IMR-90 (cell line): ENCODE measurements at regions not wholly inside any gene's neighbourhood (a gene's known extent, or its start where the extent isn't known, plus 50 kb on each side); places are given as distances from the start of the nearest gene placed in this dataset.

Source experiments
- ATAC-seq: fragments of 200-7000 bp; cut with Tn5 transposase; 2 replicates; pipeline ENCODE4 v1.9.1; 2020; ENCODE audit warnings: low read depth, mild to moderate bottlenecking, moderate library complexity
- BruUV-seq: library from RNA; stranded (reverse); fragments of 400-500 nt; replicated peaks from 2 replicates; lab custom pipeline; 2021; lab: Mats Ljungman, UMichigan
- CTCF ChIA-PET: fragments of 300-600 bp; formaldehyde crosslinking; extraction: SDS; loops from one replicate; lab custom pipeline; 2021; ENCODE audit warnings: antibody characterized with exemption; lab: Yijun Ruan, JAX
- POLR2A ChIA-PET: fragments of 300-600 bp; sonication (Branson Sonifier 250); formaldehyde crosslinking; loops from one replicate; lab custom pipeline; 2022; ENCODE audit warnings: antibody characterized with exemption; ENCODE audit not compliant: unreplicated experiment; lab: Charles Lee
- DNase-seq: peaks from one replicate; pipeline ENCODE4 v3.0.0; 2013
- H2AFZ ChIP-seq: replicated peaks from 2 replicates; pipeline ENCODE3; 2013; ENCODE audit warnings: low read length, mild to moderate bottlenecking; ENCODE audit not compliant: poor library complexity
- H2AK5ac ChIP-seq: 2 replicates; pipeline ENCODE4 v1.6.1; 2013; ENCODE audit warnings: low read depth, low read length, inconsistent platforms
- H2AK9ac ChIP-seq: replicated peaks from 2 replicates; pipeline ENCODE3; 2013; ENCODE audit warnings: mild to moderate bottlenecking, low read depth, low read length, moderate library complexity; ENCODE audit not compliant: poor library complexity
- H2BK120ac ChIP-seq: 2 replicates; pipeline ENCODE4 v1.6.1; 2013; ENCODE audit warnings: low read depth, low read length, inconsistent platforms
- H2BK15ac ChIP-seq: 3 replicates; pipeline ENCODE4 v1.6.1; 2013; ENCODE audit warnings: low read depth, low read length, inconsistent platforms
- H2BK20ac ChIP-seq: 2 replicates; pipeline ENCODE4 v1.6.1; 2013; ENCODE audit warnings: low read depth, mild to moderate bottlenecking, inconsistent platforms, low read length, moderate library complexity
- H2BK5ac ChIP-seq: 2 replicates; pipeline ENCODE4 v1.6.1; 2013; ENCODE audit warnings: mild to moderate bottlenecking, low read depth, low read length, inconsistent platforms; ENCODE audit not compliant: poor library complexity, severe bottlenecking
- H3K14ac ChIP-seq: replicated peaks from 2 replicates; pipeline ENCODE4 v1.6.1; 2013; ENCODE audit warnings: low read depth, low read length, inconsistent platforms
- H3K18ac ChIP-seq: 2 replicates; pipeline ENCODE4 v1.6.1; 2013; ENCODE audit warnings: low read depth, low read length, control low read depth
- H3K23ac ChIP-seq: 2 replicates; pipeline ENCODE4 v1.6.1; 2013; ENCODE audit warnings: low read depth, low read length, inconsistent platforms
- H3K27ac ChIP-seq: 2 replicates; pipeline ENCODE4 v1.5.1; 2013; ENCODE audit warnings: mild to moderate bottlenecking, control low read depth, low read length; ENCODE audit not compliant: insufficient read depth
- H3K27me3 ChIP-seq: 2 replicates; pipeline ENCODE4 v1.6.1; 2013; ENCODE audit warnings: low read length; ENCODE audit not compliant: control insufficient read depth, insufficient read depth
- H3K36me3 ChIP-seq: 2 replicates; pipeline ENCODE4 v1.6.1; 2013; ENCODE audit warnings: low read length, mixed read lengths; ENCODE audit not compliant: control insufficient read depth, insufficient read depth
- H3K4ac ChIP-seq: 2 replicates; pipeline ENCODE4 v1.6.1; 2013; ENCODE audit warnings: low read depth, low read length, inconsistent platforms
- H3K4me1 ChIP-seq: 2 replicates; pipeline ENCODE4 v1.6.1; 2013; ENCODE audit warnings: low read length, mixed read lengths; ENCODE audit not compliant: control insufficient read depth, insufficient read depth
- H3K4me2 ChIP-seq: 2 replicates; pipeline ENCODE4 v1.6.1; 2013; ENCODE audit warnings: low read depth, mild to moderate bottlenecking, control low read depth, low read length, moderate library complexity
- H3K4me3 ChIP-seq: 2 replicates; pipeline ENCODE4 v1.5.1; 2013; ENCODE audit warnings: low read depth, mild to moderate bottlenecking, control low read depth, low read length, moderate library complexity; ENCODE audit not compliant: insufficient read depth
- H3K56ac ChIP-seq: 2 replicates; pipeline ENCODE4 v1.6.1; 2013; ENCODE audit warnings: low read length, inconsistent platforms; ENCODE audit not compliant: insufficient read depth; ENCODE audit errors: extremely low read depth
- H3K79me1 ChIP-seq, 2 experiments: 2 replicates each; pipeline ENCODE4 v1.6.1; 2013; ENCODE audit warnings: low read length in 2 of 2, inconsistent platforms in 1 of 2, low read depth in 1 of 2
- H3K9ac ChIP-seq: 2 replicates; pipeline ENCODE4 v1.6.1; 2013; ENCODE audit warnings: low read depth, low read length, control low read depth
- H3K9me1 ChIP-seq: 2 replicates; pipeline ENCODE4 v1.6.1; 2013; ENCODE audit warnings: low read length, inconsistent platforms; ENCODE audit not compliant: insufficient read depth
- H3K9me3 ChIP-seq: 2 replicates; pipeline ENCODE4 v1.6.1; 2013; ENCODE audit warnings: low read length; ENCODE audit not compliant: control insufficient read depth, insufficient read depth
- H4K20me1 ChIP-seq: 2 replicates; pipeline ENCODE4 v1.6.1; 2013; ENCODE audit warnings: low read length, inconsistent platforms; ENCODE audit not compliant: insufficient read depth
- H4K5ac ChIP-seq: 2 replicates; pipeline ENCODE4 v1.6.1; 2013; ENCODE audit warnings: mild to moderate bottlenecking, low read depth, low read length, control low read depth
- H4K8ac ChIP-seq, 2 experiments: 2 replicates each; pipeline ENCODE4 v1.6.1; 2013; ENCODE audit warnings: low read depth in 2 of 2, low read length in 2 of 2, control low read depth in 1 of 2, inconsistent platforms in 1 of 2
- H4K91ac ChIP-seq: 2 replicates; pipeline ENCODE4 v1.6.1; 2013; ENCODE audit warnings: low read depth, low read length, inconsistent platforms; ENCODE audit not compliant: insufficient read depth
- CTCF ChIP-seq: conservative IDR thresholded peaks from 2 replicates; pipeline ENCODE4 v1.5.1; 2012; ENCODE audit warnings: mild to moderate bottlenecking, low read depth, low read length, improper control_type of control experiment
- FOS ChIP-seq: fragments of 150-350 bp; IDR thresholded peaks from 2 replicates; pipeline ENCODE4 v1.6.1; 2016; ENCODE audit warnings: low read depth, low read length
- POLR2A ChIP-seq: IDR thresholded peaks from 2 replicates; pipeline ENCODE4 v1.6.1; 2012; ENCODE audit warnings: mild to moderate bottlenecking, low read depth, low read length
- WGBS, 2 experiments: methylation state at CpG; one replicate each; pipeline versions ENCODE4 v1.1.5 to v1.1.7; 2013; ENCODE audit warnings: missing lambda C conversion rate in 2 of 2; ENCODE audit not compliant: insufficient read length in 1 of 2; ENCODE audit errors: extremely low coverage in 2 of 2; 5-methylcytosine and 5-hydroxymethylcytosine counted together
- dilution Hi-C: fragments of 300-500 bp; cut with HindIII; formaldehyde crosslinking; loops from one replicate; pipeline ENCODE4 v1.14.3; 2018; ENCODE audit warnings: low sequenced_read_pairs; ENCODE audit not compliant: unreplicated experiment
- in situ Hi-C: fragments of 300-500 bp; cut with MboI; formaldehyde crosslinking; loops from 3 replicates; pipeline ENCODE4 v1.14.3; 2019; ENCODE audit warnings: low sequenced_read_pairs, inconsistent platforms, mixed read lengths
- intact Hi-C: fragments of 100-400 bp; cut with micrococcal nuclease; formaldehyde crosslinking; loops from 2 replicates; pipeline ENCODE4 v1.10.0; 2022

DNA sequence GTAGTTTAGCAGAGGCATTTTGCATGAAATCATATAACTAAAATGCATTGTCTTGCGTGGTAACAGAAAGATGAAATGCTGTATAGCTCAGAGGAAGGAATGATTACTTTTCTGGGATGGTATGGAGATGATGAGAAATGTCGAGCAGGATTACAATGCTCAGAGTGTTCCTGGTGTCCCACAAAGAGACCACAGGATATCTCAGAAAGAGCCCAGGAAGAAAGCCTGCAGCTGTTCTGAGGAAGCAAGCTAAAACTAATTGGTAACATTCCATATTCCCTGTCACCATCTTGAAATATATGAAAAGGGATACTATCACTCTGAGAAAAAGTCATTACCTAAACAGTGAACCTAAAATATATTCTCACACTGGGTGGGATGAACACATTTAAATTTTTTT lies 233.1 kb downstream of the POU4F1 start:
- no TSS peak for BruUV-seq
- no peak overlapping the region for H4K5ac ChIP-seq
- H2AK5ac ChIP-seq = no peak overlapping the region
- H3K9me3 ChIP-seq = no peaks in the 10 kb centered on the region
- no peaks in the 10 kb centered on the region for H3K9me1 ChIP-seq
- no peak overlapping the region for H3K4ac ChIP-seq
- H3K36me3 ChIP-seq = no peaks in the 10 kb centered on the region
- H2AFZ ChIP-seq = no peak overlapping the region
- no CpG with 5 or more reads among the region's 2 CpGs for WGBS, 2 experiments
- CTCF ChIA-PET = no interaction called here
- H2BK20ac ChIP-seq = no peak overlapping the region
- H3K14ac ChIP-seq = no peak overlapping the region
- no peak overlapping the region for H4K91ac ChIP-seq
- no peak for TF ChIP-seq FOS
- no peak for TF ChIP-seq POLR2A
- no peak for TF ChIP-seq CTCF
- no peak overlapping the region for H3K56ac ChIP-seq
- H3K4me2 ChIP-seq = no peak overlapping the region
- no peaks in the 10 kb centered on the region for H4K20me1 ChIP-seq
- no peak for ATAC-seq
- DNase-seq = no peak
- POLR2A ChIA-PET = no interaction called here
- intact Hi-C loops (no loop called here), dilution Hi-C loops (no loop called here), in situ Hi-C loops (no loop called here)
- H3K4me3 ChIP-seq = no peak overlapping the region
- H2BK120ac ChIP-seq = no peak overlapping the region
- no peaks in the 10 kb centered on the region for H3K27me3 ChIP-seq
- H3K79me1 ChIP-seq = no peaks in the 10 kb centered on the region
- no peak overlapping the region for H3K18ac ChIP-seq
- H2BK5ac ChIP-seq = no peak overlapping the region
- H3K9ac ChIP-seq = no peak overlapping the region
- H3K4me1 ChIP-seq = no peaks in the 10 kb centered on the region
- no peak overlapping the region for H2AK9ac ChIP-seq
- H3K27ac ChIP-seq = no peak overlapping the region
- no peak overlapping the region for H3K23ac ChIP-seq
- no peak overlapping the region for H4K8ac ChIP-seq
- no peak overlapping the region for H2BK15ac ChIP-seq
